ENCODE measurements at regions not wholly inside any gene's neighbourhood (a gene's known extent, or its start where the extent isn't known, plus 50 kb on each side); places are given as distances from the start of the nearest gene placed in this dataset.

DNA sequence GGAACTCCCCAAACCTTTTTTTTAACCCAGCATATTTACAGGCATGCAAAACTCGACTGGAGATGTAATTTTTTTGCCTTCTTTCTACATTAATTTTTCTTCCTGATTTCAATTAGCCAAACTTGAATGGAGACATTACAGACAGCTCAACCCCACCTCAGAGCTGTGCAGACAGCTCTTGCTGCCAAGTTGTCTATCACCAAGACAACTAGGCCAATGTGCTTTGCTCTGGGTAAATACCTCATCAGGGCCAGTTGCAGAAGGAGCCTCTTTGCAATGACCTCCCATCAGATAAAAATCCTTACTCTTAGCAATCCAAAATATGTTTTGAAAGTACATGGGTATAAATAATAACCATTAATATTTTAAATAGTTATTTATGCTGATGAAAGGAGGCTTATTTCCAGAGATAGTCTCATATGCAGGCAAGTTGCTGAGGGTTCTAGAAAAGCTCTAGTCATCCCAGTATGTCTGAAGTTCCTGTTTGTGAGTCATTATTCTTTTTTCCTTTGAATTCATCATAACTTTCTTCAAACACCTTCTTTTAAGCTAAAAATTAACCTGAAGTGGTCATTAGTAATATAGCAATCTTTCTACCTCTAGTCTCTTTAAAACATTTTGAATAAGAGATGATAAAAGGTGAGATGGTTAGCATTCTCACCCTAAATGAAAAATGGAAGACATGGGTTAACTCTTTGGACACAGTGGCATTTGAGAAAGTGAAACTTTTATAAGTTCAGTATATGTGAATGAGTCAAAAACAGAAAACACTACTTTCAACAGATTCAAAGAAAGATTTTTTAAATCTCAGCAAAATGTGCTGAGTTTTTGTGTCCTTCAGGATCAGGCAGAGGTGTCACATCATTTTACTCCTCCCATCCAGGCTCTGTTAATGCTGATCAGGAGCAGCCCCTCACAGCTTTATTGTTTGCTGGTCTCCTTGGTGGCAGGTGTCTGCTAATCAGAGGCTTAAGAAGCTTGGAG, 475.5 kb upstream of the FGF16 start:
- TF ChIP-seq POLR2A (IDR thresholded peaks at IDR 0.05) (no peak), POLR2AphosphoS5 (IDR thresholded peaks at IDR 0.05; ENCODE audit: insufficient read depth in 1 of 2, low read depth in 1 of 2) (no peak)
- TF ChIP-seq, protein P1, sequence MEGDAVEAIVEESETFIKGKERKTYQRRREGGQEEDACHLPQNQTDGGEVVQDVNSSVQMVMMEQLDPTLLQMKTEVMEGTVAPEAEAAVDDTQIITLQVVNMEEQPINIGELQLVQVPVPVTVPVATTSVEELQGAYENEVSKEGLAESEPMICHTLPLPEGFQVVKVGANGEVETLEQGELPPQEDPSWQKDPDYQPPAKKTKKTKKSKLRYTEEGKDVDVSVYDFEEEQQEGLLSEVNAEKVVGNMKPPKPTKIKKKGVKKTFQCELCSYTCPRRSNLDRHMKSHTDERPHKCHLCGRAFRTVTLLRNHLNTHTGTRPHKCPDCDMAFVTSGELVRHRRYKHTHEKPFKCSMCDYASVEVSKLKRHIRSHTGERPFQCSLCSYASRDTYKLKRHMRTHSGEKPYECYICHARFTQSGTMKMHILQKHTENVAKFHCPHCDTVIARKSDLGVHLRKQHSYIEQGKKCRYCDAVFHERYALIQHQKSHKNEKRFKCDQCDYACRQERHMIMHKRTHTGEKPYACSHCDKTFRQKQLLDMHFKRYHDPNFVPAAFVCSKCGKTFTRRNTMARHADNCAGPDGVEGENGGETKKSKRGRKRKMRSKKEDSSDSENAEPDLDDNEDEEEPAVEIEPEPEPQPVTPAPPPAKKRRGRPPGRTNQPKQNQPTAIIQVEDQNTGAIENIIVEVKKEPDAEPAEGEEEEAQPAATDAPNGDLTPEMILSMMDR (IDR thresholded peaks at IDR 0.05) = no peak

Data from vagina (tissue), 2 donors.